ENCODE measurements at regions not wholly inside any gene's neighbourhood (a gene's known extent, or its start where the extent isn't known, plus 50 kb on each side); places are given as distances from the start of the nearest gene placed in this dataset.

DNA sequence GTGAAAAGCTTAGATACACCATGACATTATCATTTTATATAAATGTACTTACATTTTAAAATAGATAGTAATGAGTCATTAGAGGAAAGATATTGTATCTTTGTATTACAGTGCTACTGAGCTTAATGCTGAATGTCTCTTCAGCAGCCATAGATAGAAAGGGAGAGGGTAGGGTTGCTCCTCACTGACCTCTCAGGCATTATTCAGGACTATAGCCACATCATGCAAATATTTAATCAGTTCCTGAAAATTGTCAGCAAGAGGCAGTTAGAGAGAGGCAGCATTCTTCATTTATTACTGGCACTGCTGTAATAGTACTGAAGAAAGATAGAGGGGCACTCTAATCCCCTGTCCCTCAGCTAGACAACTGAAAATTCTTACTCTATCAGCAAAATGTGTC is 242.0 kb upstream of the TANK start:
- DNase-seq (ENCODE audit: low read depth), result no peak

DNA sequence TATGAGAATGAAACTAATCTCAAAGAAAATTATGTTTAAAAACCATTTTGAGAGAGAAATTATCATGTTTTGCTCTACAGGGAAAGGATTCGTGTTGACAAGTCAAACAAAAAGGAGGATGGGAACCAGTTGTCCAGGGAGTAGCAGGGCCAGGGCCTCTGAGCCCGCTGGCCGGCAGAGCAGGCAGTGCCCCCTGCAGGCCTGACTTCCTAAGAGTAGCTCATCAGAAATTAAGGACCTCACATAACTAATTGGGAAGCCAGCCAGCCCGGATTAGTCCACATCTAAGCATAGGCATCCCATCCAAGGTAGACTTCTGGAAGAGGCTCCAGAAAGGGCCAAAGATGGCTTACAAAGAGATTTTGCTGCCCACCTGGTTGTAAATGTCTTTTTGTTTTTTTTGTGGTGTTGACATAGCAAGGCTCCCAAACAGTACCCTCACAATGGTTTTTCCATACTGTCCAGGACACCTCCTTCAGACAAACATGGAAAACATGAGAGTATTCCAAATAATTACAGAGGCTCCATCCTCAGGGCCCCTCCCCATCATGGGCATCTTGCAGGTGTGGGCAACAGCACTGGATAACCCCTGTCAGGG is 241.2 kb upstream of the TANK start:
- DNase-seq (ENCODE audit: low read depth), result no peak

DNA sequence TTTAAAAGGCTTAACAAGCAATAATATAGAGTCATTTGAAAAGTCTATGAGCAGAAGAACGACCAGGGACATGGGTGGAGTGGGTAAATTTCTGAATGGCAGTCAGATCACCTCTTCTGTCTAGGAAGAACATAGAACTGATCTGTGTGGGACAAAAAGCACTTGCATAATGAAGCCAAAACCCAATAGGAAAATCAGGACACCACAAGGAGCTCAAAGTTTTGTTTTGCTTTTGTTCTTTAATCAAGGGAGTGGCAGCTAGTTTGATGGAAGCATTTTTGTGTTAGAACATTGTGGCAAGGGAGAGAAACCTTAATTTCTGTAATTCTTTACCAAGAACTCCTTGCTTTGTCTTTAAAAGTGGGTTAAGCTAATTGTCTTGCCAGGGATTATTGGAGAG is 240.2 kb upstream of the TANK start:
- no peak for DNase-seq (ENCODE audit: low read depth)

DNA sequence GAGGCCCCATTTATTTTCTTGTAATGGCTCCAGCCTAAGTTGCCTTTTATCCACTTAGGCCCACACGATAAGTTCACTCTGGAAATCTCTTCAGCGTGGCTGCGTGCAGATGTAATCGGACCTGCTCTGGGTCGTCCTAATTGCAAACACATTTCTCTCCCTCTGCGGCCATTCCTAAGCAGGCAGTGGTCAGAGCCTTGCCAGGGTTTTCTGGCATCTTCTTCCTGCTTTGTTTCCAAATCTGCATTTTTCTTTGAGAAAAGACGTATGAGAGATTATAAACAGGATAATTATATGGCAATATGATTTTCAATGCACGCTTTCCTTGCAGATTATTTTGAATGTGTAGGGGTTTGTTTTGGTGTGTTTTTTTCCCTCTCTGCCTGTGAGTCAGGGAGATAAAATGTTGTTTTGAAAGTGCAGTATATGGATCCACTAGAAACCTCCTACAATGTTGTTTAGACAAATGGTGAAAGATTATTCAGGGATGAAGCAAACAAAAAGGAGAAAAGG is 239.4 kb upstream of the TANK start:
- peak; percentile 69 for DNase-seq (ENCODE audit: low read depth)

DNA sequence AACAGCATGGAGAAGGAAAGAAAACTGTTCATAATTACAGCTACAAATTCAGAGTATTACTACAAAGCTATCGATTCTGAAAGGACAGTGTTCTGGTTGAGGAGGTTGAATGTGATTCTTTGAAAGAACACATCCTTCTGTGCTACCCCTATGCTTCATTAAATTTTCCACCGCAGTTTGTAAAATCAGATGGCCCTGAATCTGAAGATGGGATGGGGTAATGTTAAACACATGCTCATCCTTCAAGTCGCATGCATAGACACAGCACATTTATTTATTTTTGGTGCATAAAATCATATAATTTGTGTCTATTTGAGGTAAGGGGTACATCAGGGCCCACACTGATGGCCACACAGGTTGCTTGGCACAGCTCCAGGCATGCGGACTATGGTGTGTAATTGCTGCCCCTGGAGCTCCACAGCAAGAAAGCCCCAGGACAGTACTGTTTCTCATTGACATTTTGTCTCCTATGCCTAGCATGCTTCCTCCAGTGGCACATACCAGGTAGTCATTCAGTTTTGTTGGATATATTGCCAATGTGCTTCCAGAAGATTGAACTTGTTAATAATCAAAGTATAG is 238.8 kb upstream of the TANK start:
- DNase-seq (ENCODE audit: low read depth), result no peak

DNA sequence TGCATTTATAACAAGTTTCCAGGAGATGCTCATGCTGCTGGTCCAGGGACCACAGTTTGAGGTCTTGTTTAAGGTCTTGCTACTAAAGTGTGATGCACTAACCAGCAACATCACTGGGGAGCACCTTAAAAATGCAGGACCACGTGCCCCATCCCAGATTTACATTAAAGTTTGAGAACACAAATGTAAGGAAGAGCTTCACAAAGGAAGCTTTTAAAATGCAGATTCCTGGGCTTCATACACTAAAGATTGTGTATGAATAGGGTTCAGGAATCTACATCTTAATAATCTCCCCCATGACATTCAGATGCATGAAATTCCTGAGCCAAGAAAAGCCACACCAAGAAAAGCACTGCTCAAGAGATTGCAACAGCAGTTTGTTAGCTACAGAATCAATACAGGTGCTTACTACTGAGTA is 235.3 kb upstream of the TANK start:
- DNase-seq (ENCODE audit: low read depth), result no peak

DNA sequence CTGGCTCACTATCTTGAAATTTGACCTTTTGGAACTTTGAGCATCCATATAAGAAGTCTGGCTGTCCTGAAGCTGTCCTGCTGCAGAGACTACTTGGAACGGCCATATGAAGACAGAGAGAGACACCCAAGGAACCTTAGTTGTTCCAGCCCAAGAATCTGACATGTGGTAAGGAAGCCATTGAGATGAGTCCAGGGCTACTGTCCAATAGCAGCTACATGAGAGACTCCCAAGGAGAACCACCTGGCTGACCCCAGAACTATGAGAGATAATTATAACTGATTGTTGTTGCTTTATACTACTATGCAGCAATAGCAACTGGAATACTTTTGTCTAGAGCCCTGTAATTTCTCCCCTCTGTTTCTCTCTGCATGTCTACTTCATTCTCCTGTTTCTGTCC is 234.3 kb upstream of the TANK start:
- DNase-seq (ENCODE audit: low read depth), result no peak

DNA sequence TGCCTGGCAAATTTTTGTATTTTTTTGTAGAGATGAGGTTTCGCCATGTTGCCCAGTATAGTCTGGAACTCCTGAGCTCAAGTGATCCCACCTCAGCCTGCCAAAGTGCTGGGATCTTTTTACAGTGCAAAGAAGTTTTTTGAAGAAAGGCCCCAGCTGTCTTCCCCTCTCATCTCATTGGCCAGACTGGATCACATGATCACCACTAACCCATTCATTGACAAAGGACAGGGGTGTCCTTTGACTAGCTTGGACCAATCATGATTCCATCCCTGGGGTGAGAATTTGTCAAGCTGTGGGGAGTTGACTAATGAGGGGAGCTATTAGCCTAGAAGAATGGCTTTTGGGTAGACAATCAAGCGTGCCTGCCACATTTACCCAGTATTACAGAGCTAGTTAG is 232.9 kb upstream of the TANK start:
- DNase-seq (ENCODE audit: low read depth), result no peak

DNA sequence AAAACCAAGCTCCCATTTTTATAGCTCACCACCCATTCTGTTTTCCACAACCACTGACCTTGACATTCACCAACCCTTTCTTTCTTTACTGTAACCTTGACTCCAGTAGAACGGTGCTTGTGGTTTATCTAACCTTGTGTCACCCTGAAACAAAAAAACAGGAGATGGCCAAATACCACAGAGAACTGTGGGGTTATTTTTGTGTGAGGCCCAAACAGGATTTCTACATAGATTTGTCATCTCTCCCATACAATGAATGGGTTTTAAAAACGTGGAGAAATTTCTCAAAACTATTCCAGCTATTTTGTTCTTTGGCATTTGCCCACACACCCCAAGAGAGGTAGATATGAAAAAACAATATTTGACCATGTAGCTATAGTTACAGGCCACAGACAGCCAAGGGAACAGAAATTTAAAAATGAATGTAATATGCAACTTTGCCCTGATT is 231.3 kb upstream of the TANK start:
- DNase-seq (ENCODE audit: low read depth), result no peak

DNA sequence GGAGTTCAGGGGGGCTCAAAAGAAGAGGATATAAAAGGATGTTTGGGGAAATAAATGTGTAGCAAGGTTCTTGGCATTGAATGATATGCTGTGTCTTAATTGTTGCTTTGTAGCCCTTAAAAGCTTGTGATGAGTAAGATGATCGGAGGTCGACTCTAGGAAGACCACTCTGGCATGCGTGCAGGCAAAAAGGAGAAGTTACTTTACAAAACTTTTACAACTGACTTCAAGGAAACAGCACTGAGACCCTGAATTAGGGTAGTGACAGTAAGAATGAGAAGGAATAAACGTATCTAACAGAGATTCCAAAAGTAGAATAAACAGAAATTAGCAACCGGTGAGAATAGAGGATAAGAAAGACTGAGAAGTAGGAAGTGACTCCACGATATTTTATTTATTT is 228.7 kb upstream of the TANK start:
- DNase-seq (ENCODE audit: low read depth), result no peak

DNA sequence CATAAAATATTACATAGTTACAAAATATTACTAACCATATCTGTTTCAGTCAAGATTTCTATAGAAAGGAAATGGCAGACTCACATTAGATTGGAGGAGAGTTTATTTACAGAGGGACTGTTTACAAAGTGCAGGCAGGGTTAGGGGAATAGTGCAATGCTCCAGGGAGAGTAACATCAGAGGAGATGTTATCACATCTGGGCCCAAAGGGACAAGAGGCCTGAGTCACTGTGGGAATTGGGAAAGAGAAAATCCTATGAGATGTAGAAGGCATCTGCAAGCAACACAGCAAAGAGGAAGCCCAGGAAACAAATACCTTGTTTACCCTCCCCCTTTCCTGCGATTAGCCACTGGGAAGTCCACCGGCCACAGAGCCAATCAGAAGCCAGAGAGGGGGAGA is 227.3 kb upstream of the TANK start:
- DNase-seq (ENCODE audit: low read depth), result no peak

DNA sequence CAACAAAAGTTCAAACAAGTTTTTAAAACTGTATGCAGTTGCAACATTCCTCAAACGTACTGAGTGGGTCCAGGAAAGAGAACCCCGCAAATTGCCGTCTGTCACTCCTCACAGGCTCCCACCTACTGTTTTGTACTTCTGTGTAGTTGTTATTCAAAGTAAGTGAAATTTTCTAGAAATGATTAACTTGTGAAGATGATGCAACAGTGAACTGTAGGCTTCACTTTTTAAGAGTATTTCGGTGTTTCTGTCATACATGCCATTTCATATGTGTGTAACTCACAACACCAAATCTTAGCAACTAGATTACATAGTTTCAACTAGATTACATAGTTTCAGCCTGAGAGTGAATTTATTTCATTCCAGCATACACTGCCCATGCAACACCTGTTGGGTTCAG is 226.0 kb upstream of the TANK start:
- DNase-seq (ENCODE audit: low read depth), result no peak

DNA sequence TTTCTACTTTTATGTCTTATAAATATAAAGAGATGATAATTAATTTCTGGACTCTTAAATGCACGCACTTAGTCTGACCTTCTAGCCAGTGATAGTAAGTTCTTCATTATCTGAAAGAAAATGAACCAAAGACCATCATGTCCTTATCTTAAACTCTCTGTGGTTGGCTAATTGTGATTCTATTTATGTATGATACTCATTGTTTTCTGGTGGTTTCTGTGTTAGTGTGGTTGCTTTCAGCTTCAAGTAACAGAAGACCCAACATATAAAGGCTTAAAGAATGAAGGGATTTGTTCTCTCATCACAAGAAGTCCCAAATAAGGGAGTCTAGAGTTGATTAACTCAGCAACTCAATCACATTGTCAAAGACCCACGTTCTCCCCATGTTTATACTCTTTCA is 225.2 kb upstream of the TANK start:
- DNase-seq (ENCODE audit: low read depth), result no peak

DNA sequence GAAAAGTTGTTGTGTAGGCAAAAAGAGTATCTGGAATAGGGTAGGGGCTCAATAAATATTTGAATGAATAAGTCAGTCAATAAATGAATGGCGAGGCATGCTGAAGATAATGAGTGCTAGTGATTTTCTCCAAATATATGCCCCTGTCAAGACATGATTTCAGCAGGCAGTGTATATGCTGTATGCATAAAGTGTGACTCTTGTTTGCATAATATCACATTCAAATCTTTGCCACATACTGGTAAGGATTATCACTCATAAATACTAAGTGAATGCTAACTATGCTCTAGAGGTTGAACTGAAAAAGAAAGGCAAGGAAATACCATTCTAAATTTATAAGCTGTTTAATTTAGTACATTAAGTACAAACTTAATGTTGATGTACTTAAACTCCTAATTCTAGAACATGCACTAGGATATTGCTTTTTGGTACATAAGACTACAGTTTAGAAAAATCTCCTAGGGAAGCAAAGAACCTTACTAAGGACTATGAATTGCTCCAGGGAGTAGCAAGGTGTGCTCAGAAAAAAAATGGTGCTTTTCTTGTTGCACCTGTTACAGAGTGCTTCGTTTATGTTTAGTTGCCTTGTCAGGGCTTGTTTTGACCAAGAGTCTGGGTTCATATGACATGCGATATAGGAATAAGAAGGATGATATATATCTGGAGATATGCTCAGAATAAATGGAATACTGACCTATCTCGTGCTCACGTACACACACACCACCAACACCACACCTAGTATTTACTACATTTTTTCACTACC is 224.0 kb upstream of the TANK start:
- no peak for DNase-seq (ENCODE audit: low read depth)

DNA sequence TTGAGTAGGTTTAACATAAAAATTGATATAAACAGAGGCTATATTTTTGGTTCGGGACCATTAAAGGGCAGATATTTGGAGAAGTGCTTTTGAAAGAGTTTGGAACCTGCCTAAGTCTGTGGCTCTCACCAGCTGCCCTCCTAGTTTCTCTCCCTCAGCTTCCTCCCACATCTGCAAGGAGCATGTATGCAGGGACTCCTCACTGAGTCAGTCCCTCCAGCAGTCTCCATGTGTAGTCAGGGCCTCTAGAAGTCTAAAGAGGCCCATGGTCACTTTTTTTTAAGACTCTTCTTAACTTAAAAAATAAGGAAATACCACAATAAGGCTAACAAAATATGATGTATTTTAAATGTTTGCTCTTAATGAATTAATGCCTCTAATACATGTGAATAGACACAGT is 220.0 kb upstream of the TANK start:
- no peak for DNase-seq (ENCODE audit: low read depth)

DNA sequence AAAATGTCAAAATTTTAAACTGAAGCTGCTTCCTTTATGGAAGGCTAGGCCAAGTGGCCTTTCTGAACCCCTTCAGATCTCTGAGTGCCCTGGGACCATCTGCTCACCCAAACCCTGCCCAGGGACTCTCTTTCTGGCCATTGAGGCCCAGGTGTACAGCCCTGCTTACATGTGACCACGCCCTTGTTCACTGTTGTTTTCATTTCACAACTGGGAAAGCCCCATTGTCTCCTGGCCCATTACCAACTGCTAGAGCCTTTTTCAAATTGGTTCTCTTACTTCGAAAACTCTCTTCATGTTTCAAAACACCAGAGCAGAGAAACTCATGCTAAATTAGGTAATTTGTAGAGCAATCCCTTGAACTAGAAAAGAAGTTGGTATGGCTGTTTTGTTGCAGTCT is 219.5 kb upstream of the TANK start:
- DNase-seq (ENCODE audit: low read depth), result no peak

DNA sequence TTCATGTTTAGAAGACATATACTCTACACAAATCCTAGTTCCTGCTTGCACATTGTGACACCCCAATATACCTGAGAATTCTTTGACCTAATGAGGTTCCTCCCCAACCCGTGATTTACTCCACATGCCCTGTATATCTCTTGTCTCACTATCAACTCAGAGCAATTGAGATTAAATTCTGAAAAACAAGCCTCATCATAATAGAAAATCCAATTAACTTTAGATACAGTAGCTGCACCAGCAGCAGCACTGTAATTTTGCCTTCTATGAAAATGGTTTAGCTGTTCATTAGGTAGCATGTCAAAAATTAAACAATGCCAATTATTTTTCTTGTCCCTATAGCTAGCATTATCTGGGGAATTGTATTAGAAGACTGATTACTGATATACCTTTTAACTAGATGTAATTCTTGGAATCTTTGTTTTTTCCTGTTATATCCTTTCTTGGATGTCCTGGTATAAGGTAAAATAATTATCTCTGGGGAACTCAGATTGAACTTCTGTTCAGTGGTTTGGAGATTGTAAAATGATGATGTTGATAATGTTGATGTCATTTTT is 218.9 kb upstream of the TANK start:
- no peak for DNase-seq (ENCODE audit: low read depth)

DNA sequence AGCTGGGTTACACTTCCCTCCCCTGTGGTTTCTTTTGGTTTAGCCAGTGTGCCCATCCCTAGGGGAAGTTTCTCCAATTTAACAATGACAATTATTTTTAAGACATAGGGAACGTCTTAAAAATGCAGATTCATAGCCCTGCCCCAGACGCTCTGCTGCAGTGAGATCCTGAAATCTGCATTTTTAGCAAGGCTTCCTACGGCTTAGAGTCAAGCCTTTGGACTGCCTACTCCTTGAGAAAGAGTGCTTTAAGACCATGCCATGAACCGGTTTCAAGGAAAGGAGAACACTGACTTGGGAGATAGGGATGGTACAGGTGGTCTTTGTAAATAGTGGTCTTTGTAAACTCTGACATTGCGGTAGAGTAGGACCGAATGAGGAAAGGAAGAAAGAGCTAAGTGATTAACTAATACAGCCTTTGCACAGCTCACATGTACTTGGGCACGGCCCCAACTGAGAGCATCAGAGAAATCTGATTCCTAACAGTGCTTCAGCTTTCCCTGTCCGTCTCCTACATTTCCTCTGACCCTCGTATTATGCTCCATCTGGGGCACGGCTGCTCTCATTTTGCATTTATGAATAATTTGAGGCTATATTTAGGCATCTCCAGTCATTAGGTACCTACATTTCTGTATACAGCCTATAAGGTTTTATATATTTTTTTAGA is 217.6 kb upstream of the TANK start:
- DNase-seq (ENCODE audit: low read depth), result no peak

DNA sequence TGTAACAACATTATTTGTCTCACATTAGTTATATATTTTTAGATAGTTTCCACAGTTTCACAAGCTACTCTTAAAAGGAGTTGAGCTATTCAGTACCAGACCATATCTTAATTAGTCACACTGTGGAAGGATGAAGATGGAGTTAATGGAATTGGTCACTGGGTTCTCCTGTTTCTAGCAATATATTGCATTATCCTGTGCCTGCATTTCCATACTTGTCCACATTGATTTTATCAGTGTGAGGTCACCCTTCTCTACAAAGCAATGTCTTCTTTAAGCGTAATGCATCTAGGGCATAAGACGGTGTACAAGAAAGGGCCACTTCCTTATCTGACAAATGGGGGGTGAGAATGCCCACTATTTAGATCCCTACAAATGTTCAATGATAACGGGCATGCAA is 216.8 kb upstream of the TANK start:
- no peak for DNase-seq (ENCODE audit: low read depth)

DNA sequence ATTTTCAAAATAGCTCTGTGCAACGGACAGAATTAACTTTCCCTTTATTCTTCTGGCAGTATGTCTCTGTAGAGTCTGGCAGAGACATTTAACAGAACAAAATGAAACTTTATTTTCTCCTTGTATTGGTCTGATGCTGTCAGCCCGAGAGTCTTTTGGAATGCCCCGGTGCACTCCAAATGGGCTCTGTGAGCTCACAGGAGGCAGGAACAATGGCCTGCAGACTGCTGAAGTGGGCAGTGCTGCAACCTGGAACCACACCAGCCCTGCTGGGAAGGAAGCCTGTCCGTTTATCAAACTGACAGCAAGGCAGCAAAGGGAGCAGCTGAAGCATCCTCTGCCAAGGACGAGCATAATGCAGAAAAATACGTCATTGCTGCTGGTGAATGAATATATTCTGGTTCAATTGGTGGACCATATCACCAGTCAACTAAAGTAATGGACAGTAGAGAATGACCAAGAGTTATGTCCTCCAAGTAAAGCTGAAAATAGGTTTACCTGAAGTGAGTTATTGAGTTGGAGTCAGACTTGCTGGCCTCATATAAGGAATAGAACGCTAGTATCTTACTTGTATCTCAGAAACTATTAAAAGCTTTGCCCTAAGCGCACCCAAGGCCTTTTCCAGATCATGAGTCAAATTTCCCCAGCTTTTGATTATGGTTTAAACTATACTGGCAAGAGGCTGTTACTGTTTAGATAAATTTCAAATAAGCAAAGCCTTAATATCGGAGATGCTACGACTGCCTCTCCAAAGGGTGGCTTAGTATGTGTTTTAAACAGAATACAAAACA is 207.6 kb upstream of the TANK start:
- no peak for DNase-seq (ENCODE audit: low read depth)

DNA sequence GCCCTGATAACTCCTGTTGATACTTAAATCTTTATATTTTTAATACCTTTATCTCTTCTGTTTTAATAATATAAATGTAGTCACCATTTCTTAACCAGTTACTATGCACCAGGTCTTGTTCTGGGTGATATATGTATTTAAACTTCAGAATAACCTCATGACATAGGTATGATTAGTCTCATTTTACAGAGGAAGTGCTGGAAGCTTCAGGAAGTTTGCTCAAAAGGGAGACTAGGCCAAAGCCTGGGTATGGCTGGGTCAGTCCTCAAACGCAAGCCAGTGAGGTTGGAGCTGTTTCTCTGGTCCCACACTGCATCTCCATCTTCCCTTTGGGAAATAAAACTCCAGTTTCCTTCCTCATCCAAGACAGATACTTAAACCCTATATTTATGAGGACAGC is 204.7 kb upstream of the TANK start:
- DNase-seq (ENCODE audit: low read depth), result no peak

All from non-pigmented ciliary epithelial cell (primary cell).